ENCODE measurements at regions not wholly inside any gene's neighbourhood (a gene's known extent, or its start where the extent isn't known, plus 50 kb on each side); places are given as distances from the start of the nearest gene placed in this dataset.

- DNase-seq = no peak
- FAIRE-seq = no peak
- H3K4me3 ChIP-seq = no peak overlapping the region
- intact Hi-C loops (cut with DNase I) = no loop called here
- ATAC-seq = no peak
- WGBS, 2 donors = 75 to 76% methylated on average over 5 of the region's 5 CpGs
- no peaks in the 10 kb centered on the region for H3K36me3 ChIP-seq
- no peaks in the 10 kb centered on the region for H3K9me3 ChIP-seq
- H3K27me3 ChIP-seq = no peaks in the 10 kb centered on the region
- no peak for TF ChIP-seq CTCF (IDR thresholded peaks at IDR 0.05)
- H3K27ac ChIP-seq = no peak overlapping the region
- H3K4me1 ChIP-seq = no peaks in the 10 kb centered on the region
These were observed 52.5 kb upstream of the VSTM5 start for GRCh38 chr11:93902921-93903320.

GRCh38 chr11:93903989-93904388, 53.6 kb upstream of the VSTM5 start:
- no peaks in the 10 kb centered on the region for H3K9me3 ChIP-seq
- WGBS, 2 donors = 61 to 67% methylated on average over 6 of the region's 6 CpGs
- intact Hi-C loops (cut with DNase I) = no loop called here

GRCh38 chr11:93904716-93905115, 54.3 kb upstream of the VSTM5 start:
- Histone ChIP-seq H3K27me3 (no peaks in the 10 kb centered on the region), H3K4me1 (no peaks in the 10 kb centered on the region), H3K4me3 (no peak overlapping the region), H3K9me3 (no peaks in the 10 kb centered on the region), H3K36me3 (no peaks in the 10 kb centered on the region), H3K27ac (no peak overlapping the region)
- DNase-seq = no peak
- ATAC-seq = peak in 2 of 4 donors; percentile 16 to 46
- intact Hi-C loops (cut with DNase I) = no loop called here
- no peak for TF ChIP-seq CTCF (IDR thresholded peaks at IDR 0.05)
- 34 to 47% methylated on average over 2 of the region's 2 CpGs for WGBS, 2 donors
- FAIRE-seq = no peak

More at GRCh38 chr11:93903989-93904388, 53.6 kb upstream of the VSTM5 start:
- no peak for ATAC-seq
- Histone ChIP-seq H3K36me3 (no peaks in the 10 kb centered on the region), H3K27ac (no peak overlapping the region), H3K27me3 (no peaks in the 10 kb centered on the region), H3K4me1 (no peaks in the 10 kb centered on the region), H3K4me3 (no peak overlapping the region)
- no peak for TF ChIP-seq CTCF (IDR thresholded peaks at IDR 0.05)
- no peak for FAIRE-seq
- DNase-seq = no peak

- Histone ChIP-seq H3K9me3 (no peaks in the 10 kb centered on the region), H3K4me1 (no peaks in the 10 kb centered on the region), H3K27me3 (no peaks in the 10 kb centered on the region), H3K36me3 (no peaks in the 10 kb centered on the region), H3K27ac (no peak overlapping the region), H3K4me3 (no peak overlapping the region)
- no peak for TF ChIP-seq CTCF (IDR thresholded peaks at IDR 0.05)
- intact Hi-C loops (cut with DNase I) = no loop called here
- FAIRE-seq (no peak), ATAC-seq (peak in 3 of 4 donors; percentile 53 to 65 (median 55)), DNase-seq (peak in 1 of 6 donors; percentile 11)
- 50 to 61% methylated on average over 3 of the region's 3 CpGs for WGBS, 2 donors
These were observed 55.0 kb upstream of the VSTM5 start for GRCh38 chr11:93905384-93905783.

GRCh38 chr11:93906486-93906885, 56.1 kb upstream of the VSTM5 start:
- no peak for TF ChIP-seq CTCF (IDR thresholded peaks at IDR 0.05)
- no peaks in the 10 kb centered on the region for H3K36me3 ChIP-seq
- no peak overlapping the region for H3K4me3 ChIP-seq
- no peak overlapping the region for H3K27ac ChIP-seq
- DNase-seq (no peak), FAIRE-seq (no peak), ATAC-seq (no peak)
- H3K9me3 ChIP-seq = no peaks in the 10 kb centered on the region
- no peaks in the 10 kb centered on the region for H3K4me1 ChIP-seq
- 44 to 60% methylated on average over 2 of the region's 2 CpGs for WGBS, 2 donors
- intact Hi-C loops (cut with DNase I) = no loop called here
- no peaks in the 10 kb centered on the region for H3K27me3 ChIP-seq
